ENCODE measurements at regions not wholly inside any gene's neighbourhood (a gene's known extent, or its start where the extent isn't known, plus 50 kb on each side); places are given as distances from the start of the nearest gene placed in this dataset.

- no peak for DNase-seq (ENCODE audit: low spot score)
- no peak for ATAC-seq
Observed at GRCh38 chrX:16487620-16488385, 162.2 kb upstream of the S100G start.

GRCh38 chrX:16488959-16489358 is 161.0 kb upstream of the S100G start:
- ATAC-seq, result no peak
- no peak for DNase-seq (ENCODE audit: low spot score)

- no peak for DNase-seq (ENCODE audit: low spot score)
- ATAC-seq, result no peak
Observed at GRCh38 chrX:16491461-16491860, 158.5 kb upstream of the S100G start.

DNA sequence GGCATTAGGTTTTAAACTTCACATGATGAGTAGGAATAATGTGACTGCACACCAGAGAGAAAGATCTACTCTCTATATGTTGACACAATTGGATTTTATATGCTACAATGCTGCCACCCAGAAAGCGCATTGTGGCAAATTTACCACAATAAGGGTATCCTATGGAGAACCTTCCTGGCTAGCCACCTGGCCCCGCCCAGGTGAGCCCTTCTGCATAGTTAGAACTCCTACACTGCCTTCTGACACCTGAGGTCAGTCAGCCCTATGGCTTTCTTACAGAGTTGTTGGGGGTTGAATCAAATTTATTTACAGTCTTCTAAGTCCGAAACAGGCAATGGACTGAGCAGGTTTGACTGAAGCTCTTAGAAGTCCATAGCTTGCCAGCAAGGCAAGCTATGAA is 153.8 kb upstream of the S100G start:
- DNase-seq (ENCODE audit: low spot score) (no peak), ATAC-seq (no peak)

- DNase-seq (ENCODE audit: low spot score) (no peak), ATAC-seq (no peak)
Observed at GRCh38 chrX:16511796-16512776, 137.9 kb upstream of the S100G start.

- ATAC-seq (no peak), DNase-seq (ENCODE audit: low spot score) (no peak)
Observed at GRCh38 chrX:16516232-16516876, 133.6 kb upstream of the S100G start.

DNA sequence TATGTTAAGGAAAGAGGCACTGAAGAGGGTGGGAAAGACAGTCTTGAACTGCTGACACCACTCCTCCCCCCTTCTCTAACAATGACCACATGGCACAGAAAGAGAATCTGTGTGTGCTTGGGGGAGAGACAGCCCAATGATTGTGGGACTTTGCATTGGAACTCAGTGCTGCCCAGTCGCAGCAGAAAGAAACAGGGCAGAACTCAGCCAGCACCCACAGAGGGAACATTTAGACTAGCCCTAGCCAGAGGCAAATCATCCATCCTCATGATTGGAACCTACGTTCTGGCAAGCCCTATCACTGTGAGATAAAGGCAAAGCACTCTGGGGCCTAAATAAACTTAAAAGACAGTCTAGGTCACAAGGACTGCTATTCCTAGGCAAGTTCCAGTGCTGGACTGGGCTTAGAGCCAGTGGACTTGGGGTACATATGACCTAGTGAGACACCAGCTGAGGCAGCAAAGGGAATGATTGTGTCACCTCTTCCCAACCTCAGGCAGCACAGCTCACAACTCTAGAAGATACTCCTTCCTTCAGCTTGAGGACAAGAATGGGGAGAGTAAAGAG is 132.8 kb upstream of the S100G start:
- ATAC-seq (no peak), DNase-seq (ENCODE audit: low spot score) (no peak)

- DNase-seq (ENCODE audit: low spot score), result no peak
- no peak for ATAC-seq
Observed at GRCh38 chrX:16518131-16518530, 131.8 kb upstream of the S100G start.

GRCh38 chrX:16524316-16524715 is 125.6 kb upstream of the S100G start:
- DNase-seq (ENCODE audit: low spot score) (no peak), ATAC-seq (no peak)

GRCh38 chrX:16526003-16526402 is 124.0 kb upstream of the S100G start:
- ATAC-seq (peak; percentile 62), DNase-seq (ENCODE audit: low spot score) (no peak)

GRCh38 chrX:16528620-16529019 is 121.3 kb upstream of the S100G start:
- DNase-seq (ENCODE audit: low spot score) (no peak), ATAC-seq (no peak)
